WERI-Rb-1 (cell line): ENCODE measurements at regions not wholly inside any gene's neighbourhood (a gene's known extent, or its start where the extent isn't known, plus 50 kb on each side); places are given as distances from the start of the nearest gene placed in this dataset.

Experiments used
- DNase-seq: peaks from one replicate; pipeline ENCODE4 v3.0.0-alpha.2; 2020
- H3K27ac ChIP-seq: fragments of 250-450 bp; sonication (Bioruptor Pico); 2 replicates; pipeline ENCODE4 v1.5.1; 2020; ENCODE audit warnings: mild to moderate bottlenecking, moderate library complexity
- H3K27me3 ChIP-seq: fragments of 250-450 bp; sonication (Bioruptor Pico); 2 replicates; pipeline ENCODE4 v1.5.1; 2021; ENCODE audit warnings: mild to moderate bottlenecking, low read depth, moderate library complexity; ENCODE audit not compliant: insufficient read depth, severe bottlenecking
- H3K36me3 ChIP-seq: fragments of 250-450 bp; sonication (Bioruptor Pico); 2 replicates; pipeline ENCODE4 v1.5.1; 2020; ENCODE audit warnings: mild to moderate bottlenecking, moderate library complexity
- H3K4me3 ChIP-seq: 2 replicates; pipeline ENCODE4 v1.5.1; 2011; ENCODE audit warnings: low read depth, mild to moderate bottlenecking, control low read depth, low read length
- H3K9me3 ChIP-seq: fragments of 250-450 bp; sonication (Bioruptor Pico); 2 replicates; pipeline ENCODE4 v1.5.1; 2021; ENCODE audit warnings: mild to moderate bottlenecking, moderate library complexity; ENCODE audit not compliant: severe bottlenecking
- TF ChIP-seq, protein P1 (sequence below): IDR thresholded peaks from 2 replicates; pipeline ENCODE4 v1.5.1; 2011; ENCODE audit warnings: low read depth, mild to moderate bottlenecking, control low read depth, inconsistent platforms, low read length

DNA sequence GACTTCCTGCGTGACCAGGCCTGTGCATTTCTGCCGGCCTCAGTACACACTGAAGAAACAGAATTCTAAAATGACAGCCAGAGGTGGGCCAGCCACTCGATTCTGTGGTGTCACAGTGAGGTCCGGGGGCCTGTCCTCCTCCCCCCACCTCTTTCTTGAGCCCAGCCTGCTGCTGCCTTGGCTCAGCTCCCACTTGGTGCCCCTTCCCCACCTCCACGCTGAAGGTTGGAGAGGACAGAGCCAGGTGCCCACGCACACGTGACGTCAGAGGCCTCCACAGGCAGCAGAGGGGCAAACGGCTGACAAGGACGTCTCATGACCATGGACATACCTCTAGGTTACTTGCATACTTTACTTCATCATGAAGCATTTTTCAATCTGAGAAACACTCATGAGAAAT, 78.0 kb upstream of the SHANK2 start:
- peaks cover 8% of the 10 kb centered on the region for H3K9me3 ChIP-seq
- H3K27me3 ChIP-seq: no peaks in the 10 kb centered on the region
- no peak overlapping the region for H3K27ac ChIP-seq
- H3K4me3 ChIP-seq: no peak overlapping the region
- DNase-seq: no peak
- H3K36me3 ChIP-seq: no peaks in the 10 kb centered on the region
- TF ChIP-seq, protein P1, sequence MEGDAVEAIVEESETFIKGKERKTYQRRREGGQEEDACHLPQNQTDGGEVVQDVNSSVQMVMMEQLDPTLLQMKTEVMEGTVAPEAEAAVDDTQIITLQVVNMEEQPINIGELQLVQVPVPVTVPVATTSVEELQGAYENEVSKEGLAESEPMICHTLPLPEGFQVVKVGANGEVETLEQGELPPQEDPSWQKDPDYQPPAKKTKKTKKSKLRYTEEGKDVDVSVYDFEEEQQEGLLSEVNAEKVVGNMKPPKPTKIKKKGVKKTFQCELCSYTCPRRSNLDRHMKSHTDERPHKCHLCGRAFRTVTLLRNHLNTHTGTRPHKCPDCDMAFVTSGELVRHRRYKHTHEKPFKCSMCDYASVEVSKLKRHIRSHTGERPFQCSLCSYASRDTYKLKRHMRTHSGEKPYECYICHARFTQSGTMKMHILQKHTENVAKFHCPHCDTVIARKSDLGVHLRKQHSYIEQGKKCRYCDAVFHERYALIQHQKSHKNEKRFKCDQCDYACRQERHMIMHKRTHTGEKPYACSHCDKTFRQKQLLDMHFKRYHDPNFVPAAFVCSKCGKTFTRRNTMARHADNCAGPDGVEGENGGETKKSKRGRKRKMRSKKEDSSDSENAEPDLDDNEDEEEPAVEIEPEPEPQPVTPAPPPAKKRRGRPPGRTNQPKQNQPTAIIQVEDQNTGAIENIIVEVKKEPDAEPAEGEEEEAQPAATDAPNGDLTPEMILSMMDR: no peak

DNA sequence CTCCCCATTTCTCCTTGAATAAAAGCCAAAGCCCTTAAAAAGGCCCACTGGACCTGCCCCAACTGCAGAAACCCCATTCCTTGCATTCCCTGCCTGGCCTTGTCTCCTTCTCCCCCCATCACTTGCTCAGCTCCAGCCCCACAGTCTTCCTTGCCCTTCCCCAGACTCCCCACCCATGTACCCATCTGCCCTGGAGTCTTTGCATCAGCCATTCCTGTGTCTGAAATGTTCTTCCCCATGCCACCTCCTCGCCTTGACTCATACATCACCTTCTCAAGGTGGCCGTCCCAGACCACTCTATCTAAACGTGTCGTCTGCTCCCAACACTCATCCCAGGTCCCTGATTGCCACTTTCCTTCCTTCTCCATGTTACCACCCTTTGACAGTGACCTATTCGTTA, 77.4 kb upstream of the SHANK2 start:
- Histone ChIP-seq H3K4me3 (no peak overlapping the region), H3K27ac (no peak overlapping the region), H3K27me3 (no peaks in the 10 kb centered on the region), H3K9me3 (peaks cover 8% of the 10 kb centered on the region), H3K36me3 (no peaks in the 10 kb centered on the region)
- no peak for DNase-seq
- TF ChIP-seq, protein P1: no peak

DNA sequence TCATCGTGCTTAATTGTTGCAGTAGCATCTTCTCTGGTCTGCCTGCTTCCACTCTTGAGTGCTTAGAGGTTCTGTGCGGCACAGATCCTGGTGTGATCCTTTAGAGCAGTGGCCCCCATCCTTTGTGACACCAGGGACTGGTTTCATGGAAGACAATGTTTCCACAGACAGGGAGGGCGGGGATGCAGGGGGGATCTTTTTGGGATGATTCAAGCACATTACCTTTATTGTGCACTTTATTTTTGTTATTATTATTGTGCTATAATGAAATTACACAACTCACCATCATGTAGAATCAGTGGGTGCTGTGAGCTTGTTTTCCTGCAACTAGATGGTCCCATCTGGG, 76.8 kb upstream of the SHANK2 start:
- H3K9me3 ChIP-seq: peaks cover 8% of the 10 kb centered on the region
- TF ChIP-seq, protein P1: no peak

DNA sequence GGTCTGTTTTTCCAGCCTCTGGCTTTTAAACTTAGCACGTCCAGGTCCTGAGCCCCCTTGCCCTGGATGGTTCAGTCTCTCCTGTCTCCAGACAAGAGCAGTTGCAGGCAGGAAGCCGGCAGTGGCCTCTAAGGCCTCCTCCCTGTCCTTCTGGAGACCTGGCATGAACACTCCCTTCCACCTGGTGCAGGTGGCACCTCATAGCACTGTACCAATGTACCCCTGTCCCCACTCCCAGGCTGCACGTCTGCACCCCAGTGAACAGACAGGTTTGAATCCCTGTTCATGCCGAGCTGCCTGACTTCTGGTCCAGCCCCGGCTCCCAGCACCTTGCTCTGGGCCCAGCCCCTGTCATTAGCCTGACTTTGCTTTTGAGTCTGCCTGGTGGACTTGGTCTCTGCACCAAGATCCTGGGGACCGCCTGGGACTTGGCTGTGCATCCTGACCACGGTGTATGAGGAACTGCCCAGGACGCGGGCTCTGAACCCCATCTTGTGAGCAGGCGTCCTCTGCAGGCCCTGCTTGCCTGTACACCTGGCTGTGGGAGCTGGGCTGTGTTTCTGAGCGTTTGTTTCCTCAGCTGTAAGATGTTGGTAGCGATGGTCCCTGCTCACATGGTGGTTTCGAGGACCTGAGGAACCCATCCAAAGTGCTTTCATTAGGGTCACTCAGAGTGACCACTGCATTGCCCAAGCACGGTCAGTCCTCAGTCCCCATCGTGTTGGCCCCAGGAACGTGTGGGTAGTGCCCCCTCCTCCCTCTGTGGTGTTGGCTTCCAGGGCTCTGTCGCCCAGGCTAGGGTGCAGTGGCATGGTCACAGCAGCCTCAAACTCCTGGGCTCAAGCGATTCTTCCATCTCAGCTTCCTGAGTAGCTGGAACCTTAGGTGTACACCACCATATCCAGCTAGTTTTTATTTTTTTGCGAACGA, 75.0 kb upstream of the SHANK2 start:
- no peaks in the 10 kb centered on the region for H3K9me3 ChIP-seq
- TF ChIP-seq, protein P1: no peak
- DNase-seq: no peak
- no peaks in the 10 kb centered on the region for H3K27me3 ChIP-seq
- no peak overlapping the region for H3K27ac ChIP-seq
- H3K36me3 ChIP-seq: no peaks in the 10 kb centered on the region
- H3K4me3 ChIP-seq: no peak overlapping the region

More for the DNA sequence above, 76.8 kb upstream of the SHANK2 start:
- Histone ChIP-seq H3K36me3 (no peaks in the 10 kb centered on the region), H3K27ac (no peak overlapping the region), H3K4me3 (no peak overlapping the region), H3K27me3 (no peaks in the 10 kb centered on the region)
- DNase-seq: no peak

DNA sequence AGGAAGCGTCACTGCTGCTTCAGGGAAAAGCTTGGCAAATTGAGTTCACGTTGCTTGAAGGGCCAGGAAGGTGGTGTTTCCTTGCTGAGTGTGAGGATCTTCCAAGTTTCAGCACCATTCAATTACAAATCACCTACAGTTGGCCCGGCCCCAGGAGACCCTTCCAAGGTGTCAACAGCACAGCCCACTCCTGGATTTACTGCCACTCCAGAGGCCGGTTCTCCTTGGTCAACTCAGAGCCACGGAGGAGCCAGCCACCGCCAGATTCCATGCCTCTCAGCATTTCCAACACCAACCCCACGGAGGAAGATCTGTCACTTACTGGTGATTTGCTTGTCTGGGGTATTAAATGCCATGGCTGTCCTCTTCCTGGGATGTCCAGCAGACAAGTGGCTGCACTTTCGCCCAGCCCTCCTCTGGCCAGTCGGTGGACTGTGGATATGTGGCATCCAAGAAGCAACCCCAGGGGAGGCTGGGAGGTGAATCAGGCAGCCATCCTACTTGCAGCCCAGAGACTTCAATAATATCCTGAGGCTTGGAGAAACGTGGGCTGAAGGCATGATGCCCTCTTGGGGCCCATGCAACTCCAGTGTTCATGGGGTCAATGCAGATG, 74.1 kb upstream of the SHANK2 start:
- TF ChIP-seq, protein P1: no peak
- Histone ChIP-seq H3K27ac (no peak overlapping the region), H3K27me3 (no peaks in the 10 kb centered on the region), H3K36me3 (no peaks in the 10 kb centered on the region), H3K4me3 (no peak overlapping the region), H3K9me3 (no peaks in the 10 kb centered on the region)
- no peak for DNase-seq
